ENCODE measurements at regions not wholly inside any gene's neighbourhood (a gene's known extent, or its start where the extent isn't known, plus 50 kb on each side); places are given as distances from the start of the nearest gene placed in this dataset.

- no peak for DNase-seq
These were observed 259.1 kb upstream of the SLIT2 start for GRCh38 chr4:19992471-19993093.

DNA sequence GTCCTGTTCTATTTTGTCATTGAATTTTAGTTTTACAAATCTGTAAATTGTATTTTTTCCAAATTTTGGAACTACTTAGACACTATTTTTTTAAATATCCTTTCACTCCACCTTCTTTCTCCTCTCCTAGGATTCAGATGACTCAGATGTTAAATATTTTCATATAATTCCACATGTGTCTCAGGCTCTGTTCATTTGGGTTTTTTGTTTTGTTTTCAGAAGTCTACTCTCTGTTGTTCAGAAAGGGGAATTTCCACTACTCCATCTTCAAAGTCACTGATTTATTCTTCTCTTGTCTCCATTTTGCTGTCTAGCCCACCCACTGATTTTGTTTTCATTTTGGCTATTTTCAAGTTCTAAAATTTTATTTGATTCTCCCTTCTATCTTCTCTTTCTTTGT, 264.0 kb upstream of the SLIT2 start:
- no peak for DNase-seq

GRCh38 chr4:19983072-19983471, 268.6 kb upstream of the SLIT2 start:
- DNase-seq: no peak

GRCh38 chr4:19982556-19982955, 269.1 kb upstream of the SLIT2 start:
- no peak for DNase-seq

DNA sequence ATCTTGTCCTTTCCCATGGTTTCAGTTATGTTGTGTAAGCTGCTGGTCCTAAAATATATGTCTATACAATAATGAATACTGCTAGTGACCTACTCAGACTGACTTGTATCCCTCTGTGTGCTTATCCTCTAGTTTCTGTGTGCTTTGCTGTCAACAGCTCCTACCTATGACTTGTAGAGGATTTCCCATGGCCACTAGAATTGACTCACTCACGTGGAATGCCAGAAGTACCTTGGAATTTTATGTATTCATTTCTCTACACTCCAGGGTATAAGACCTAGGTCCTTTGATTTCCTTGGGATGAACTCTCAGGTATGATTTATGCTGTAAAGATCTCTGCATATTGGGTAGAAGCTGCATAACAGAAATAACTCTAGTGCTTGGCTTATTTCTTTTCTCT, 279.9 kb upstream of the SLIT2 start:
- DNase-seq: no peak

DNA sequence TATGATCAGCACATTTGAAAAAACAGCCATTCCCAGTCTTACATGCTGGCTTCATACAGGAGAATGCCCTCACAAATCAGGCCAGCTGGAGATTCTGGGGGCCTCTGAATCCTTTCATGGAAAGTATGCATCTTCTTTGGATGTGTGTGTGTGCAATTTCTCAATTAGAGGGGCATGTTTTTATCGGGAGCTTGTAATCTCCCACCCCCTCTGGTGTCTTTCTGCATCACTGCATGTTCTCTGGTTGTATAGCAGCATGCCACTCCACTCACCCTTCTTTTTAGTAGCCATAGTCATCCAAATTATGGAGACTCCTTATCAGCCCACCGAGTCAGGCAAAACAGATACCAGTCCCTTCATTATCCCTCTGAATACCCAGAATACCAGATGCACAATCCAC, 282.2 kb upstream of the SLIT2 start:
- DNase-seq: no peak

DNA sequence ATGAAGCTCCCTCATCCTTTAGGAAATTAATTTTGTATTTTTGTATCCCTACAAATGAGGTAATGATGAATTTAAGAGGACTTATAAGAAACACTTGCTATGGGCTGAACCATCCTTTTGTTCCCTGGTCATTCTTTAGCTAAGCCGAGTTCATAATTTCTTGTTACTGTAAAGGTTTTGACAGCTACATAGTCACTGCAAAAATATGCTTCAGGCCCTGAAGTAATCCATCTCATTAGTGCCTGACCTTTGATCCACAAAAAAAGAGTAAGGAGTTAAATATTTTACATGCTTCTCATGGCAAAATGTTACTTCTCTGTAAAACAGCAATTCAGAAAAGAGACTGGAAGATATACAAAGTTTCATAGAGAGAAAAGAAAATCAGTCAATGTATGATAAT, 290.6 kb upstream of the SLIT2 start:
- DNase-seq: no peak

DNA sequence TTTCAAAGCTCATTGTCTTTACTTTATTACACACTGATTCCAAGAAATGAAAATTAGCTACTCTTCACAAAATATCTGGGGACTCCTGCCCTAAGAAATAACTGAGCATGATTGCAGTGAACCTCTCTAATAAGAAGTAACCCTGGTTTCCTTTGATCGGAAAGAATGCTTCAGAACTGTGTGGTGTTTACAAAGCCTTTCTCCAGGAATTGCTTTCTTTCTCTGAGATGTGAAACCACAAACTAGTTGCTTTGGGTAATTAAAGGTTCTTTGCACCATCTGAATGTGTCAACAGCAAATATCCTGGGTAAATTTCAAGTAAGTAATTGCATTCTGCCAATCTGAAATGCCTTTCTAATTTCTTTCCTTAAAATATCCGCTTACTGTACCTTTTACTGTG, 292.9 kb upstream of the SLIT2 start:
- DNase-seq: no peak

- DNase-seq: no peak
These were observed 304.4 kb upstream of the SLIT2 start for GRCh38 chr4:19947349-19947748.

DNA sequence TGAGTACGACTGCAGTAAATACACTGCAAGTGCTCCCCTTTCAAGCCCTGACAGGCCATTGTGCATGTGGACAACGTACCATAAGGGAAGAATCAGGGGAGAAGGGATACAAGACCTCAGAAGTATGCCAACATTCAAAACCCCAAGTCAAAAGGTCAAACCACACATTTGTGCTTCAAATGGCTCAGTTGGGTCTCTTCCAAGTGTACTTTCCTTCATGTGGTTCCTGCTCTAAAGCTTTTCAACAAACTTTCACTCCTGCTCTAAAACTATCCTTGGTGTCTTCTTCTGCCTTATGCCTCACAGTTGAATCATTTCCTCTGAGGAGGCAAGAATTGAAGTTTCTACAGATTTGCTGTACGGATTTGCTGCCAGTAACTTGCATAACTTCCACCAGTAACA, 305.7 kb upstream of the SLIT2 start:
- no peak for DNase-seq

GRCh38 chr4:19945501-19945900, 306.2 kb upstream of the SLIT2 start:
- DNase-seq: no peak

- no peak for DNase-seq
These were observed 306.9 kb upstream of the SLIT2 start for GRCh38 chr4:19944806-19945205.

- no peak for DNase-seq
These were observed 307.5 kb upstream of the SLIT2 start for GRCh38 chr4:19944251-19944650.

GRCh38 chr4:19941434-19941833, 310.3 kb upstream of the SLIT2 start:
- no peak for DNase-seq

DNA sequence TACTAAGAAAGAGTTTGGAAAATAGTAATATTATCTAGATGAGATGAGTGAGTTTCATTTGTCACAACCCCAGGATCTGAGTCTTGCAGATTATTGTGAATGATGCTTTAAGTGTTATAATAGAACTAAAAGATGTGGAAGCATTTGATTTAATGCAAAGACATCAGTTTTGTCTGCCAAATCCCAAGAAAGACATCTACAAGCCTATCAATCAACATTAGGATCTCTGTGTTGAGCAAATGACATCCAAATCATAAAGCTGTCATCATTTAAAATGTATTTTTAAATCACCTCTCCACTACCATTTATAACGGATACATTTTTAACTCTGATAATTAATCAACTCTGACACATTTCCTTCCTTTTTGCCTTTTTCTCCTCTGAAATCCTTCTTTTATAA, 310.8 kb upstream of the SLIT2 start:
- no peak for DNase-seq

GRCh38 chr4:19936476-19936875, 315.2 kb upstream of the SLIT2 start:
- DNase-seq: no peak

DNA sequence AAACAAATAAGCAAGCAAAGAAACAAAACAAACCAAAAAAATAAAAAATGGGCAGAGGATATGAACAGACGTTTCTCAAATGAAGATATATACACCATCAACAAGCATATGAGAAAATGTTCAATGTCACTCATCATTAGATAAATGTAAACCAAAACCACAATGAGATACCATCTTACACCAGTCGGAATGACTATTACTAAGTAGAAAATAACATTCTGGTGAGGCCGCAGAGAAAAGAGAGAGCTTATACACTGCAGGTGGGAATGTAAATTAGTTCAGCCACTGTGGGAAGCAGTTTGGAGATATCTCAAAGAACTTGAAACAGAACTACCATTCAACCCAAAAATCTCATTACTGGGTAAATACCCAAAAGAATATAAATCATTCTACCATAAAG, 321.0 kb upstream of the SLIT2 start:
- DNase-seq: no peak

- DNase-seq: no peak
These were observed 324.3 kb upstream of the SLIT2 start for GRCh38 chr4:19927381-19927780.

DNA sequence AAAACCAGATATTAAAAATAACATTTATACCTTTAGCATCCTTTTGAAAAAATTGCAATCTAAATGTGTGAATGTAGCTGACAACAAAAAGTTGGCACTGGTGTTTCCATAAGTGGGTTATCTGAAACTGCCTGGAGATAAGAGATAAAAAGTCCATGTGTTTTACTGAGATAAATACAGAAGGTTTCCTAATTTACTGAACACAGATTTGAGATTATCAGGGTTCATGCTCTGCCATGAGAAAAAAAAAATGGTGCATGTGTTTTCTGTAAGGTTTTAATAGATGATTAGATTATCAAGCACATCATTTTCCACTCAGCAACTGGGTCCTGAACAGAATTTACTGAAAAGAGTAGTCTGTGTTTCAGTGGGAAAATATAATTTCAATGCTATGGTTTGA, 326.2 kb upstream of the SLIT2 start:
- DNase-seq: no peak

- no peak for DNase-seq
These were observed 326.9 kb upstream of the SLIT2 start for GRCh38 chr4:19924761-19925160.

DNA sequence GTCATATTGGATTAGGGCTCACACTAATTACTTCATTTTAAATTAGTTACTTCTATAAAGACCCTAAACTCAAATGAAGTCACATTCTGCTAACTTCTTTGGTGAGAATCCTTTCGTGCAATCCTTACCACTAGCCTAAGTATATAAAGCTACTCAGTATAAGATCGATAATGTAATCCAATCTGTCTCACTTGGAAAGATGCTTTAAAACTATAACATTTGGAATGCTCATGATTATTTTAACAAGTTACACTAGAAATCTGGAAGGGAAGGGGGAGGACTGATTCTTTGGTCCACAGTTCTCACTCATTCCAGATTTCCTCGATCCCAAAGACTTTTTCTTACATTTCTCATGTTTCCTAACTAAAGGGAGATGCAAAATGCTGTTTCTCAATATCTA, 336.4 kb upstream of the SLIT2 start:
- no peak for DNase-seq

GRCh38 chr4:19913650-19914049, 338.1 kb upstream of the SLIT2 start:
- DNase-seq: no peak

DNA sequence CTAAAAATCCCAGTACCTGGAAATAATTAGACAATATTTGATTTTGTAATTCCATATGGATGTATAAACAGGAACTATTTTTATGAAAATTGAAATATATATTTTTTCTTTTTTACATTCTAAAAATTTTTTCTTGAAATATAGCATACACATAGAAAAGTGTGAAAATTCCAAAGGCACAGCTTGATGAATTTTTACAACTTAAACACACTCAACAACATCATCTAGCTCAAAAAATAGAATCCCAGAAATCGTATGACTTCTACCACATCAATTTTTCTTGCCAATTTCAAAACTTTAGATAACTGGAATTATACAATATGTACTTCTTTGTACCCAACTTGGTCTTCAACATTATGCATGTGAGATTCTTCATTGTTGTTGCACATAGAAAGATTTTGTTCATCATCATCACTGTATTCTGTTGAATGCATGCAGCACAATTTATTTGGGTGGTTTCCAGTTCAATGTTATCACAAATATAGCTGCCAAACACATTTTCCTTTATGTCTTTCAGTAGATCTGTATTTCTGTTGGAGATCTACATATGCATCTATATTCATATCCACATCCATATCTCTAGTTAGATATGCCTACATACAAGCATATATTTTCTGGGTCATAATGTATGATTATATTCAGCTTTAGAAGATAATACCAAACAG, 340.7 kb upstream of the SLIT2 start:
- DNase-seq: no peak

- no peak for DNase-seq
These were observed 346.7 kb upstream of the SLIT2 start for GRCh38 chr4:19905024-19905423.

DNA sequence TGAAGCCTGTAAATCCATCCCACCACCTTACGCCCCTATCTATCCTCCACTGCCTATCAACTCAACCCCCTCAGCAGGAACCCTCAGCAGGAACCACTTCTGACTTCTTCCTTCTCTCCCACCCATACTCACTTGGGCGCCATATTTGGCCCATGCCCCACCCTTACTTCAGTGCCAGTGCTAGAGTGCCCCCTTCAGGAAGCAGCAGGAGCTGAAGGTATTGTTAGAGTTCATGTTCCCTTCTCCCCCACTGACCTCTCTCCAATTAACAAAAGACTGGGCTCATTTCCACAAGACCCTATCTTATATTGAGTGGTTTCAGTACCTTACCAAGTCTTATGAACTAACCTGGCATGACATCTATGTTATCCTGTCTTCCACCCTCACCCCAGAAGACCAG, 363.1 kb upstream of the SLIT2 start:
- DNase-seq: no peak

All from activated gamma-delta T cell (primary cell).